ENCODE measurements at regions not wholly inside any gene's neighbourhood (a gene's known extent, or its start where the extent isn't known, plus 50 kb on each side); places are given as distances from the start of the nearest gene placed in this dataset.

DNA sequence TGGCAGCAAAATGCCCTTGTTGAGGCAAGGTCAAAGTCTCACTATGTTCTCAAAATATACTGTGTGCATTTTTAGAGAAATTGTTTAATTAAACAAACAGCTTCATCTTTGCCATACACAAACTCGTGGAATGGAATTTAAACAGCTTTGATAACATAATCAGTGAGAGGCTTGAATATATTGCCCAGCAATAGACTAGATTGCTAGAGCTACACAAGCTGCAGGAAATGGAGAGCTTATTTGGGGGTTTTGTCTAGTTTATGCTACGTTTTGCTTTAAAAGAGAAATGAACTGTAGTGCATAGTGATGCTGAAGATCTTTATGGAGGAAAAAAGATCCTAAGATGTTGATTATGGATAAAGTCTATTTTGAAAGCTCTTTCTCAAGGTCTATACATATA, 166.8 kb upstream of the HMCN1 start:
- ChIA-PET CTCF (interaction anchor here (1.0 kb wide), 1 partner anchor 29 kb away, joined by 3 read pairs; no protein-coding TSS in a partner anchor), POLR2A (no interaction called here)
- TF ChIP-seq PKNOX1 (IDR thresholded peaks at IDR 0.05) (no peak), SUZ12 (IDR thresholded peaks at IDR 0.05) (no peak), HDGF (IDR thresholded peaks at IDR 0.05; ENCODE audit: borderline replicate concordance) (no peak), ELF4 (IDR thresholded peaks at IDR 0.05) (no peak), TARDBP (IDR thresholded peaks at IDR 0.05) (no peak), LEF1 (IDR thresholded peaks at IDR 0.05; ENCODE audit: borderline replicate concordance) (no peak), FOXK2 (IDR thresholded peaks at IDR 0.05) (no peak)
- DNase-seq (ENCODE audit: extremely low spot score), result no peak

GRCh38 chr1:185566995-185567394, 167.2 kb upstream of the HMCN1 start:
- CTCF ChIA-PET, result interaction anchor here (0.6 to 1.0 kb wide), 2 partner anchors 29 to 93 kb away, joined by 3 read pairs; no protein-coding TSS in a partner anchor
- POLR2A ChIA-PET, result no interaction called here
- no peak for TF ChIP-seq SP1 (IDR thresholded peaks at IDR 0.05)
- TF ChIP-seq SUZ12 (IDR thresholded peaks at IDR 0.05), result no peak
- no peak for TF ChIP-seq NFRKB (IDR thresholded peaks at IDR 0.05)
- TF ChIP-seq BHLHE40 (IDR thresholded peaks at IDR 0.05; ENCODE audit: borderline replicate concordance), result no peak
- no peak for TF ChIP-seq PKNOX1 (IDR thresholded peaks at IDR 0.05)
- no peak for TF ChIP-seq L3MBTL2 (conservative IDR thresholded peaks at IDR 0.05)
- TF ChIP-seq FOXK2 (IDR thresholded peaks at IDR 0.05), result no peak
- no peak for TF ChIP-seq ZNF384 (IDR thresholded peaks at IDR 0.05)
- no peak for TF ChIP-seq FOXA1 (IDR thresholded peaks at IDR 0.05)
- no peak for TF ChIP-seq HDGF (IDR thresholded peaks at IDR 0.05; ENCODE audit: borderline replicate concordance)
- TF ChIP-seq CTBP1 (IDR thresholded peaks at IDR 0.05; ENCODE audit: borderline replicate concordance), result no peak
- no peak for TF ChIP-seq LEF1 (IDR thresholded peaks at IDR 0.05; ENCODE audit: borderline replicate concordance)
- TF ChIP-seq TARDBP (IDR thresholded peaks at IDR 0.05), result no peak
- no peak for TF ChIP-seq ELF4 (IDR thresholded peaks at IDR 0.05)
- TF ChIP-seq ARNT (IDR thresholded peaks at IDR 0.05), result no peak
- no peak for TF ChIP-seq FOXM1 (IDR thresholded peaks at IDR 0.05; ENCODE audit: borderline replicate concordance)
- DNase-seq (ENCODE audit: extremely low spot score), result no peak

DNA sequence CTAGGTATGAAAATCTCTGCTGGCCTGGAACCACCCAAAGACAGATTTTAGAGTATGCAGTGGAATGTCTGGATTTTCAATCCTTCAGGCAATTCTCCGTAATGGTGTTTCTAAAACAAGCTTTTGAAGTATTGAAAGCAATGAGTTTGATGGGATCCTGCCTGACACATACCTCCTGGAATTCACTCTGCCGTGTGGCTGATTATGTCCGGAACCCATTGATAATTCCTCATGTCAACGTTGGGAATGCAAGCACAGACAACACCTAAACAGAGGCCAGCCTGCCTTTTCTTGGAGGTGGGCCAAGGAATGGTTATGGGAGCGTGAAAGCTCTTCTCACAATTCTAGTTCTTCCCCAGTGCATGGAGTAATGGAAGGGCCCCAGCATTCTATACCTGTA, 168.9 kb upstream of the HMCN1 start:
- ChIA-PET POLR2A (no interaction called here), CTCF (interaction anchor here (0.6 kb wide), 1 partner anchor 18 kb away, joined by 3 read pairs; no protein-coding TSS in a partner anchor)
- DNase-seq (ENCODE audit: extremely low spot score), result no peak
- no peak for TF ChIP-seq L3MBTL2 (conservative IDR thresholded peaks at IDR 0.05)
- no peak for TF ChIP-seq CTBP1 (IDR thresholded peaks at IDR 0.05; ENCODE audit: borderline replicate concordance)
- TF ChIP-seq BHLHE40 (IDR thresholded peaks at IDR 0.05; ENCODE audit: borderline replicate concordance), result no peak
- TF ChIP-seq SP1 (IDR thresholded peaks at IDR 0.05), result no peak
- no peak for TF ChIP-seq NFRKB (IDR thresholded peaks at IDR 0.05)
- no peak for TF ChIP-seq LEF1 (IDR thresholded peaks at IDR 0.05; ENCODE audit: borderline replicate concordance)
- TF ChIP-seq PKNOX1 (IDR thresholded peaks at IDR 0.05), result no peak
- TF ChIP-seq TARDBP (IDR thresholded peaks at IDR 0.05), result no peak
- no peak for TF ChIP-seq FOXA1 (IDR thresholded peaks at IDR 0.05)

- DNase-seq (ENCODE audit: extremely low spot score), result no peak
- TF ChIP-seq BHLHE40 (IDR thresholded peaks at IDR 0.05; ENCODE audit: borderline replicate concordance) (no peak), PKNOX1 (IDR thresholded peaks at IDR 0.05) (no peak), FOXK2 (IDR thresholded peaks at IDR 0.05) (no peak), LEF1 (IDR thresholded peaks at IDR 0.05; ENCODE audit: borderline replicate concordance) (no peak), ARNT (IDR thresholded peaks at IDR 0.05) (no peak), TARDBP (IDR thresholded peaks at IDR 0.05) (no peak)
- CTCF ChIA-PET, result no interaction called here
- POLR2A ChIA-PET, result no interaction called here
These were observed 169.4 kb upstream of the HMCN1 start for GRCh38 chr1:185564816-185565215.

DNA sequence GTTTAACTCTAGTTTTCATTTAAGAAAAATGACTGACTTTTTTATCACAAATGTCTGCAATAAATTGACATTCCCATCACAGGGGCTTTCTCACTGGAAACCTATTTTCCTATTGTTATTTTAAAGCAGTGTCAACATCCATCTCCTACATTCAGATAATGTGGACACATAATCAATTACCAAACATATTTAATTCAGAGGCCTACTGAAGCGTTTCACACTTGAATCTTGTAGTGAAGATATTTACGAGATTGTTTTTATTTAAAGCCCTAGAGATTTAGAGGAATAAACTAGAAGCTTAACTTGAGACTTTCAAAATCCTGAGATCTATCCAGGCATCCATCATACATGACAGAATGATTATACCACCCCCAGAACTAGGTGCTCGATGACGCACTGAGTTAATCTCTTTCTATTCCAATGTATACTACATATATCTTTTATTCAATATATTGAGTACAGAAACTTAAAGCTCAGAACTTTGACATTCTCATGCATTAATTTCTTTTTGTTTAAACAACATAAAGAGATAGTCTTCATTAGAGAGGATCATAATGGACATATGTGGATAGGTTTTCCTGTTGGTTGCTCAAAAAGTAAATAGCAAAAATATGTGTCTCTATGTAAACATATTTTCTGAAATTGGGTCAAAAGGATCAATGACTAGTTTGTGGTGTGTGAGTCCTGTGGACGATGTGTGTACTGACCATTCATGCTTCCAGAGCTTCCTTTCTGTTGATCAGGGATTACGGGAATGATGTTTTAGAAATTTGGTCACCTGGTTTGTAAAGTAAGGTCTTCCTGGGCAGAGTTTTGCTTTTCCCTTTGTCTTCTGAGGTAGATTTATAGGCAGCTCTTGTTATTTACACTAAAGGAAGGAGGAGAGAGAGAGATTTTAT, 171.5 kb upstream of the HMCN1 start:
- no peak for TF ChIP-seq LEF1 (IDR thresholded peaks at IDR 0.05; ENCODE audit: borderline replicate concordance)
- TF ChIP-seq PKNOX1 (IDR thresholded peaks at IDR 0.05), result no peak
- TF ChIP-seq HDGF (IDR thresholded peaks at IDR 0.05; ENCODE audit: borderline replicate concordance), result no peak
- no peak for TF ChIP-seq TARDBP (IDR thresholded peaks at IDR 0.05)
- no peak for TF ChIP-seq SUZ12 (IDR thresholded peaks at IDR 0.05)
- TF ChIP-seq FOXM1 (IDR thresholded peaks at IDR 0.05; ENCODE audit: borderline replicate concordance), result no peak
- TF ChIP-seq FOXK2 (IDR thresholded peaks at IDR 0.05), result no peak
- TF ChIP-seq L3MBTL2 (conservative IDR thresholded peaks at IDR 0.05), result no peak
- no peak for TF ChIP-seq BHLHE40 (IDR thresholded peaks at IDR 0.05; ENCODE audit: borderline replicate concordance)
- TF ChIP-seq ELF4 (IDR thresholded peaks at IDR 0.05), result no peak
- TF ChIP-seq FOXA1 (IDR thresholded peaks at IDR 0.05), result no peak
- no peak for TF ChIP-seq ARNT (IDR thresholded peaks at IDR 0.05)
- POLR2A ChIA-PET, result no interaction called here
- CTCF ChIA-PET, result no interaction called here
- no peak for DNase-seq (ENCODE audit: extremely low spot score)
